ENCODE measurements at regions not wholly inside any gene's neighbourhood (a gene's known extent, or its start where the extent isn't known, plus 50 kb on each side); places are given as distances from the start of the nearest gene placed in this dataset.
"Not testable (repeated sequence)": the region's sequence is repeated elsewhere in the genome, so short reads cannot be mapped to it uniquely, and the experiment has no call there.

DNA sequence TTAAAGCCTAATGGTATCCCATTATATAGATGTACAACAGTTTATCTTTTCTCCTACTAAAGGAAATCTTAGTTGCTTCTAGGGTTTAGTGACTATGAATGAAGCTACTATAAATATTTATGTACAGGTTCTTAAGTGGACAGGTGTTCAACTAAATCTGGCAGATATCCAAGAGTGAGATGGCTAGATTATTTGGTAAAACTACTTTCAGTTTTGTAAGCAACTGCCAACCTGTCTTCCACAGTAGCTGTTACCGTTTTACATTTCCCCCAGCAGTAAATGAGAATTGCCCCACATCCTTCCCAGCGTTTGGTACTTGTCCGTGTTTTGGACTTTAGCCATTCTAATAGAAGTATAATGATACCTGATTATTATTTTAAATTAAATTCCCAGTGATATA is 144.9 kb upstream of the MAGI2 start:
- Histone ChIP-seq H3K4me3 (ENCODE audit: low read depth, low read length) (no peak overlapping the region), H3K36me3 (ENCODE audit: control insufficient read depth, insufficient read depth, low read length) (no peaks in the 10 kb centered on the region), H3K27me3 (ENCODE audit: control insufficient read depth, insufficient read depth, low read length) (no peaks in the 10 kb centered on the region)
- no peak for DNase-seq (ENCODE audit: low read depth)
- TF ChIP-seq, protein P1, sequence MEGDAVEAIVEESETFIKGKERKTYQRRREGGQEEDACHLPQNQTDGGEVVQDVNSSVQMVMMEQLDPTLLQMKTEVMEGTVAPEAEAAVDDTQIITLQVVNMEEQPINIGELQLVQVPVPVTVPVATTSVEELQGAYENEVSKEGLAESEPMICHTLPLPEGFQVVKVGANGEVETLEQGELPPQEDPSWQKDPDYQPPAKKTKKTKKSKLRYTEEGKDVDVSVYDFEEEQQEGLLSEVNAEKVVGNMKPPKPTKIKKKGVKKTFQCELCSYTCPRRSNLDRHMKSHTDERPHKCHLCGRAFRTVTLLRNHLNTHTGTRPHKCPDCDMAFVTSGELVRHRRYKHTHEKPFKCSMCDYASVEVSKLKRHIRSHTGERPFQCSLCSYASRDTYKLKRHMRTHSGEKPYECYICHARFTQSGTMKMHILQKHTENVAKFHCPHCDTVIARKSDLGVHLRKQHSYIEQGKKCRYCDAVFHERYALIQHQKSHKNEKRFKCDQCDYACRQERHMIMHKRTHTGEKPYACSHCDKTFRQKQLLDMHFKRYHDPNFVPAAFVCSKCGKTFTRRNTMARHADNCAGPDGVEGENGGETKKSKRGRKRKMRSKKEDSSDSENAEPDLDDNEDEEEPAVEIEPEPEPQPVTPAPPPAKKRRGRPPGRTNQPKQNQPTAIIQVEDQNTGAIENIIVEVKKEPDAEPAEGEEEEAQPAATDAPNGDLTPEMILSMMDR (IDR thresholded peaks at IDR 0.05; ENCODE audit: insufficient read depth, low read length, poor library complexity, severe bottlenecking) = no peak

DNA sequence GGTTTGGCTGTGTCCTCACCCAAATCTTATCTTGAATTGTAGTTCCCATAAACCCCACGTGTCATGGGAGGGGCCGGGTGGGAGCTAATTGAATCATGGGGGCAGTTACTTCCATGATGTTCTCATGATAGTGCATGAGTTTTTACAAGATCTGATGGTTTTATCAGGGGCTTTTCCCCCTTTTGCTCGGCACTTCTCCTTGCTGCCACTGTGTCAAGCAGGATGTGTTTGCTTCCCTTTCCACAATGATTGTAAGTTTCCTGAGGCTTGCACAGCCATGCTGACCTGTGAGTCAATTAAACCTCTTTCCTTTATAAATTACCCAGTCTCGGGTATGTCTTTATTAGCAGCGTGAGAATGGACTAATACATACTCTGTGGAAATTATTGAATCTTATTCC is 141.2 kb upstream of the MAGI2 start:
- not testable (repeated sequence) for H3K36me3 ChIP-seq (ENCODE audit: control insufficient read depth, insufficient read depth, low read length); DNase-seq (ENCODE audit: low read depth); H3K27me3 ChIP-seq (ENCODE audit: control insufficient read depth, insufficient read depth, low read length); H3K4me3 ChIP-seq (ENCODE audit: low read depth, low read length)

DNA sequence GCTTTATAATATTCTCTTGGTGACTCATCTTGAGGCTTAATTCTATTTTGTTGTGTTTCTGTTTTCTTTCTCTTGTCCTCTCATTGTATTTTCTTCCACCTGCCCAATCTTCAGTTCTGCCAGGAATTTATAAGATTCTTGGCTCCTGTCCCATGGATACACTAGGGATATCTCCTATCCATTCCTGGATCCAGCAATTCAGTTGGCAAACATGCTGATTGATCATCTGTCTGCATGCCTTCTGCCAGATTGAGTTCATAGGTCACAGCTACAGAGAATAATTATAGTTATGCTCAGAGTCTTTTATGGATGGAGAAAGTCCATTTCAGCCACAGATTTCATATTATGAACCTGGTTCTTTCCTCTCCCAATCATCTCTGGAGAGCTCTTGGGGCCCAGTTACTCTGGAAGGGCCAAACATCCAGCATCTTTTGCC is 140.4 kb upstream of the MAGI2 start:
- Histone ChIP-seq H3K27me3 (ENCODE audit: control insufficient read depth, insufficient read depth, low read length) (no peaks in the 10 kb centered on the region), H3K36me3 (ENCODE audit: control insufficient read depth, insufficient read depth, low read length) (no peaks in the 10 kb centered on the region), H3K4me3 (ENCODE audit: low read depth, low read length) (no peak overlapping the region)
- TF ChIP-seq, protein P1 (IDR thresholded peaks at IDR 0.05; ENCODE audit: insufficient read depth, low read length, poor library complexity, severe bottlenecking) = no peak
- no peak for DNase-seq (ENCODE audit: low read depth)

DNA sequence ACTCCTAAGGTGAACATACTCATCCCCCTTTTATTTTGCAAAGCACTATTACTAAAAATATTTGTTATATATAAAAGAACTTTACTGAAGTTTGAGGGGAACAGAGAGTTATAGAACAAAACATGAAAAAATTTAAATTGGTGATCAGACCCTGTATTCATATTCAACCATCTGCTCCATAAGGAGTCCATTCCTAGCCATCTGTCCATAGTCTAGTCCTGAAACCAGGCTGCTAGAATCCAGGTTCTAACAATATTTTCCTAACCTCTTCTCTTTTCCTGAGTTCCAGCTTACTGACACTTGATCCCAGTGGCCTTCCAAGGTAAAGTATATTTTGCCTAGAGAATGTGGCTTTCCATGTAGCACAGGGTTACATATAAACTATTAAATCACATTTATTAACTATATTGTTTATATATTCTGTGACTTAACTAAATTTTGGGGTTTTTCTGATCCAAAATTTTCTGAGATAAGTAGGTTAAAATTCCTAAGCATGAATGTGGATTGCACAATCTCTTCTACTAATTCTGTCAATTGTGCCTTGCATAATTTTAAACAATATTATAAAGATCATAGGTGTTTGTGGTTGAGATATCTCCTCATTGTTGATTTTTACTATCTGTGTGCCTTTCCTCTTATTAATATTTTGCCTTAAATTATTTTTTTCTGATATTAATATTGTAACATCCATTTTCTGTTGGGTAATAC is 137.6 kb upstream of the MAGI2 start:
- TF ChIP-seq, protein P1 (IDR thresholded peaks at IDR 0.05; ENCODE audit: insufficient read depth, low read length, poor library complexity, severe bottlenecking) = no peak
- H3K36me3 ChIP-seq (ENCODE audit: control insufficient read depth, insufficient read depth, low read length) = no peaks in the 10 kb centered on the region

DNA sequence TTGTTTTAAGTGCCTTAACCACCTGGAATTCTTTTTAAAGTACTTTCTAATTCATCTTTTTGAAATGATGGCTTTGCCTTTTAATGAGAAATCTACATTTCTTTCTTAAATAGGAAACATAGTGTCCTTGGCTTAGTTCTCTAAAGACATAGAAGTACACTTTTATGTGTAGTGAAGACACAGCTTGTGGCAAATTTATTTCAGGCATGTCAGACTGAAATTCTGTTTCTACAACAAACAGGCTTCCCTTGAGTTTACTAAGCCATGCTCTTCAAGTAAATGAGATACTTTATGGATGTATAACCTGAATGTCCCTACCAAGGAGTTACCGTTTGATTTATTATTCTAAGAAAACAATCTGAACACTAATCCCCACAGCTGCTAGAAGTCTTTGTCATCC is 136.9 kb upstream of the MAGI2 start:
- H3K4me3 ChIP-seq (ENCODE audit: low read depth, low read length) = no peak overlapping the region
- no peaks in the 10 kb centered on the region for H3K27me3 ChIP-seq (ENCODE audit: control insufficient read depth, insufficient read depth, low read length)
- DNase-seq (ENCODE audit: low read depth) = no peak
- TF ChIP-seq, protein P1 (IDR thresholded peaks at IDR 0.05; ENCODE audit: insufficient read depth, low read length, poor library complexity, severe bottlenecking) = no peak
- H3K36me3 ChIP-seq (ENCODE audit: control insufficient read depth, insufficient read depth, low read length) = no peaks in the 10 kb centered on the region

More for the DNA sequence above, 137.6 kb upstream of the MAGI2 start:
- H3K4me3 ChIP-seq (ENCODE audit: low read depth, low read length) = no peak overlapping the region
- no peaks in the 10 kb centered on the region for H3K27me3 ChIP-seq (ENCODE audit: control insufficient read depth, insufficient read depth, low read length)
- no peak for DNase-seq (ENCODE audit: low read depth)

DNA sequence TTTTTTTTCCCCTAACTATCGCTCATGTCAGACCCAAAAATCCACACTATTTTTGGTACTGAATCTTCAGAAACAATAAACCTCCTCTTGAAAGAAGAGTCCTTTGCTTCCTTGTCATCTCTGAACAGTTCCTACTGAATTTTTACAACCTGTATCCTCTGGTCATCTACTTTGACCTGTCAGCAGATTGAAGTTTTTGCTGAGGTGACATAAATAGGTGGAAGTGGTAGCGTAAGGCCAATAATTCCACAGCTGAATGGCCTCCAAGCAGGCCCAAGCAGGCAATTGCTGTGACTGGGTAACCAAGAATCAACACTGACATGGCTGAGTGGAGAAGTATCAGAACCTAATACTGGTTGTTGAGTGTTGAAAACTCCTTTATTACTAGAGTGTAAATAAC is 117.4 kb upstream of the MAGI2 start:
- DNase-seq (ENCODE audit: low read depth) = no peak
- TF ChIP-seq, protein P1 (IDR thresholded peaks at IDR 0.05; ENCODE audit: insufficient read depth, low read length, poor library complexity, severe bottlenecking) = no peak
- Histone ChIP-seq H3K36me3 (ENCODE audit: control insufficient read depth, insufficient read depth, low read length) (no peaks in the 10 kb centered on the region), H3K4me3 (ENCODE audit: low read depth, low read length) (no peak overlapping the region), H3K27me3 (ENCODE audit: control insufficient read depth, insufficient read depth, low read length) (no peaks in the 10 kb centered on the region)
